ENCODE measurements at regions not wholly inside any gene's neighbourhood (a gene's known extent, or its start where the extent isn't known, plus 50 kb on each side); places are given as distances from the start of the nearest gene placed in this dataset.

DNA sequence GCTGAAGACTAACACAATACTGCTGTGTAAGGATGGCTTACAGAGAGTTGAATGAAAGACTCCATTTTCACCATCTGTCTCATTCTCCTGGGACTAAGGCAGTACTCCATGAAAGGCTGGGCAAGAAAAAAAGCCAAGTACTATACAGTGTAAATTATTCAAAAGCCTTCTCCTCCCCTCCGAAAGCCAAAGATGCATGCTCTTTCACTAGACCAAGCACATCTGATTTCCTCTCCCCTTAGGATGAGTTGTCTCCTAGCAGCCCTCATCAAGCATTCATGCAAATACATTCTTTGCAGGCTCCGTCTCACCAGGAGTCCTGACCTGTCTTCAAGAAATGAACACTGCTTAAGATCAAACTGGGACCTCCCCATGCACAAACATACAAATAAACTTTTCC, 133.5 kb upstream of the THBS1 start:
- no peak for DNase-seq

DNA sequence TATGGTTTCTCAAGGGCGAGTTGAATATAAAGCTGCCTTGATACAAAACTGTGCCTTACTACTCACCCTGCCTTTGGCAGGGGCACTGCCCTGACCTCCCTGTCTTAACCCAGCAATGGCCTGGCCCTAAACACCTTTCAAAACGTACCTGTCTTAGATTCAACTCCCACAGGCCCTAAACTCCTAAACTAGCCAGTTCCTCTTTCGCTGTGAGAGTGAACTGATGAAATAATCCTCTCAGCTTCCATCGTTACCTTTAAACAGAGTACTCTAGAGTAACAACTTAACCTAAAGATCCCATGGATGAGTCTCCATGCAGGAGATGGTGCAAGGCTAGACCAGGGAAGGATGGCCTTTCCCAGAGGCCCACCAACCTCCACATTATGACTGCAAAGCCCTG, 133.0 kb upstream of the THBS1 start:
- no peak for DNase-seq

DNA sequence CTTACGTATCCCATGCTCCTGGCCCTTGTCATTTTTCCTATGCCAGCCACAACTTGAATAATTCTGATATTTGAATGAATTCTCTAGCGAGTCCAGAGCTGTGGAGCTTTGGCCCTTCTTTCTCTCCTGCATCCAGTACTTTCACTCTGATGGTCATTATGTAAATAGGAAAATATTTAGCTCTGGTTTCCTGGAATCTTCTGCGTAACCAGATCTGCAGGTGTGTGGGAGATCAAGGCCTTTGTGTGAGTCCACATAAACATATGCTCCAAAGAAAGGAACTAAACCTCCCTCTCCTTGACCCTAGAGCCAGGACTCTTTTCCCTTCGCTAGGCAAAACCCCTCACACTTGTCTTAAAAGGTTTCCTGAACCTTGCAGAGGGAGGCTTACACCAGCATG, 132.5 kb upstream of the THBS1 start:
- DNase-seq, result no peak

DNA sequence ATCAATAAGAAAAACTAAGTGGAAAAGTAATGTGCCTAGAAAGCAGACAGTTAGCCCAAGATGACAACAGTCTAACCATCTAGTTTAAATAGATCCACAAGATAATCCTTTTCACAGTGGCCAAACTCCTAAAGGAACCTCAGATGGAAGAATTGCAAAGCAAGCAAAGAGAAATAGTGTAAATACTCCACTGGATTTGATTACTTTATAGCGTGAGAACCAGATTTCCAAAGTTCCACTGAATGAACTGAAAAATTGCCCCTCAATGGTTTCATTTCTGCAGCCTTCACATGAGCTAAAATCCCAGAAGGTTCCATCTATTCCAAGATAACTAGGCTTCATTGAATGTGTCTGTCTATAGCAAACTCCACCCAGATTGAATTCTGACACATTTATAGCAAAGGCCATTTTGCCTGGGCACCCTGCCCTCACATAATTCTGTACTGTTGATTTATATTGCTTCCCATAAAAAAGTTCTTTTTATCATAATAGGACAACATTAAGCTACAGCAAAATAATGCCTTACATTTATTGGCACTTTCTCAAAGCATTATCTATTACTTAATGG, 129.7 kb upstream of the THBS1 start:
- DNase-seq, result no peak

DNA sequence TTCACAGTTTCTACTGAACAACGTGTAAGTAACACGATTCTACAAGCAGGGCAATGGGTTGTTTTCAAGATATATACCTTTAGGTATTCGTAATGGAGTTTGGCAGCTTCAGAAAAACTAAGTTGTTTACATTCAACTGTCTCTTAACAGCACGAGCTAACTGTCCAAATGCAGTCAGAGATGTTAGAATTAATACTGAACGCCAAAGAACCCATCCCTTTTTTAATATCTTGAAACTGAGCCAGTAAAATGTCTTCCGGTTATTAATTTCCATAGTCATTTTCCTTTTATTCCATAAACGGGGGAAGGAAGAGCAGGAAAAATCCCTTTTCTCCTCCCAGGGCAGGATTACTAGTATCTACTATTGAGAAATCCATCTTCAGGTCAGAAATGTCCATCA, 129.0 kb upstream of the THBS1 start:
- no peak for DNase-seq

DNA sequence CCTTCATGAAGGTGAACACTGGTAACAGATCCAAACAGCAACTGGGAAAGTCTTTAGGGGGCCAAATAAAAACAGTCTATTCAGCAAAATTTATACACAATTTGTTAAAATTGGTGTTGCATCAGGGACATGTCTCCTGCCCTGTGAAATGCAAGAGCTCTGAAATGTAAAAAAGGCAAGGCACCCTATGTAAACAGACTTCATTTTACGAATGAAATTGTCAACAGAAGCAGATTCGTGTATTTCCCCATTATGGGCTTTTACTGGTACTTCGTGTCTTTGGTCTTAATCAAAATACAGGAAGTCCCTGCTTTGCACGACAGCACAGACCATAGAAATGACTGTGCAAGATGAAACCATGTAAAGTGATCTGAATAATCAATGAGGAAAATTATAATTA, 127.3 kb upstream of the THBS1 start:
- no peak for DNase-seq

DNA sequence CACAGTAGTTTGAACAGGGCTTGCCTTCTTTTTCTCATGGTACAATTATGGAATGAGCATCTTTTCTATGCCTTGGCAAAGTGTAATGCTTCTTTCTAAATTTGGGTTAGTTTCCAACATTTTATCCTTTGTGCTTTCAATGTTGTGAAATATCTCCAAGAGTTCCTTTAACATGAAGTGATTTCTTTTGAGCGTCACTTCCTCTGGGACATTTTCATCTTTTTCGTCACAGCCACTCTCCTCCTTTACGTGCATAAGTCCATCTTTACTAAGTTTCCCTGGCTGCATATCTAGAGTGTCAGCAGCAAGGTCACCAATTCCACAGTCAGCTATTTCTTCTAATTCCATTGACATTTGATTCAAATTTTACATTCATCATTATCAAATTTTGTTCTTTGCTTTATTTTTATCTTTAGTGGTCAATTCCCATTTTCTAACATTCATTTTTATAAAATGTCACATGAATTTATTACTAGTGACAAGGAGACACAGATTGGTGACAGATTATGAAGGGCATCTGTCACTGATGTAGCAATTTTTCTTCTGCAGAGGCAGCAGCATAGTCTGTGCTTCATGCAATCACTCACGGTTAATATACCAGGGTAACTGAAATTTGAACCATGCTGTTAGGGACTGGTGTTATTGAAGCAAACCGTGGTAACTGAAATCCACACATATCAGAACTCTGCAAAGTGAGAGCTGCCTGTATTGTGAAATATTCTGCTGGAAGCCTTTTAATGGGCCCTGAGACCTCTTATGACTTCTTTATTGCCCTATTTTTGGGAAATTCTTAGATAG, 126.5 kb upstream of the THBS1 start:
- no peak for DNase-seq

DNA sequence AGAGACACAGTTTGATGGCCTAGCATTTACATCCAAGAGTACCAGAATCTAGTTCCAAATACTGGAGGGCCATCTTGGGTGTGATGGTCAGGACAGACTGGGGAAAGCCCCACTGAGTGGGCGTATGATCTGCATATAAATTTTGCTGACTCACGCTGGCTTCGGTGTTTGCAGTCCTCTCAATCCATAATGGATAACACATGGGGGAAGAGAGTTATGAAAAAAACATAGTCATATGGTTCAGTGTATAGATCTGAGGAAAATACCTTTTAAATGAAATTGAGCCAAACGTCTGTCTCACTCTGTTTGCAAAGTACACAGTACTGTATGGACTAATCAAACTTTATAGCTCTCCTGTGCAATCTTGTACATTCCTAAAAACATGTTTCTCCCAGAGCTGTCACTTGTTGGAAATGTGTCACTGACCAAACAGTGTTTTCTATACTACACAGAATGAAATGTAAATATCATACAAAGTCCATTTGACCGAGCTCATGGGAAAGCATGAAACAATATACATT, 125.3 kb upstream of the THBS1 start:
- DNase-seq, result no peak

DNA sequence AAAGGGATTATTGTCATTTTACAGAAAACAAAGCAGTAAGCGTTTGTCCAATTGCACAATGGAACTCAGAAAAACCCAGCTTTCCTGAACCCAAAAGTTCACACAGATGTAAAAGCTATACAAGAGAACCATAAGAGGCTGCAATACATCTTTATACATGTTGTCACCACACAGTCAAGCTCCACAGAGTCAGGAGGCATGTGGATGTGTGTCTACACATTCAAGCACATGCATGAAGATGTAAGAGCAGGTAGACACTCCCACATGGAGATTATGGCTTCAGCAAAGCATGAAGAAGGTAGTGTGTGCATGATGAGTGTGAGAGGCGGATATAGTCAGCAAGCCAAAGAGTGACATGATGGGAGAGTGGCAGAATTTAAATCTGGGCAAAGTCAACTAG, 124.7 kb upstream of the THBS1 start:
- DNase-seq, result no peak

DNA sequence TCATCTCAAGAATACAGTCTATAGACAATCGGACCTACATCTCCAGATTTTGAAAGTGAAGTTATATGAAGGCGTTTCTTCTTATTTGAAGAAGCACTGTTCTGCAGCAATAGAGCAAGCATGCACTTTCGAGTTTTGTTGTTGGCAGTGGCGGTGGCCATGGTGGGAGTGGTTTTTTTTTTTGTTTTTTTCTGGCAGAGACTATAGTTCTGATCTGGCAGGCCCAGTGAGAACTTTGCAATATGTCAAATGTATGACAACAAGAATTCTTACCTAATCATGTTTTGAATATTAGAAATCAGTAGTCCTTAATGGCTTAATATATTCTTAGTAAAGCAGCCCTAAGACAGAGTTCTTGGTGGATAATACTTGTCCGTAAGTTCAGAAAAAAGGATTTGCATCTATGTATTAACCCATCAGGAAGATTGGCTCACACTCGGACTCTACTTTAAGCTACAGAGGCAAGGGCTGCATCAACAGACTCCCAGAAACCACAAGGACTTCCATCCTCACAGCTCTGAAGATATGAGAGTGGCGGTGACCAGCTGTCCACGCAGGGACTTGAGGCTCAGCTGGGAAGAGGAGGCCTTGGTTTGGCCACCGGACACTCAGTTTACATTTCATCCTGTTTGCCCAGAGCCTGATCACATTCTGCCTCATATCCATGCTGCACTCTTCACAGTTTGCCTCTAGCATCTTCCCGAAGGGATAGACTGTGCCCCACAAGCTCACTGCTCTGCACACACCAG, 124.1 kb upstream of the THBS1 start:
- DNase-seq, result no peak

DNA sequence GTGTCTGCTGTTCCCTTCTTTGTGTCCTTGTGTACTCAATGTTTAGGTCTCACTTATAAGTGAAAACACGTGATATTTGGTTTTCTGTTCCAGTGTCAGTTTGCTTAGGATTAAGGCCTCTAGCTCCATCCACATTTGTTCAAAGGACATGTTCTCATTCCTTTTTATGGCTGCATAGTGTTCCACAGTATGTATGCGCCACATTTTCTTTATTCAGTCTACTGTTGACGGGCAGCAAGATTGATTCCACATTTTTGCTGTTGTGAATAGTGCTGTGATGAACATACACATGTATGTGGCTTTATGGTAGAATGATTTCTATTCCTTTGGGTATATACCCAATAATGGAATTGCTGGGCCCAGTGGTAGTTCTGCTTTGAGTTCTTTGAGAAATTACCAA, 122.7 kb upstream of the THBS1 start:
- DNase-seq, result no peak

DNA sequence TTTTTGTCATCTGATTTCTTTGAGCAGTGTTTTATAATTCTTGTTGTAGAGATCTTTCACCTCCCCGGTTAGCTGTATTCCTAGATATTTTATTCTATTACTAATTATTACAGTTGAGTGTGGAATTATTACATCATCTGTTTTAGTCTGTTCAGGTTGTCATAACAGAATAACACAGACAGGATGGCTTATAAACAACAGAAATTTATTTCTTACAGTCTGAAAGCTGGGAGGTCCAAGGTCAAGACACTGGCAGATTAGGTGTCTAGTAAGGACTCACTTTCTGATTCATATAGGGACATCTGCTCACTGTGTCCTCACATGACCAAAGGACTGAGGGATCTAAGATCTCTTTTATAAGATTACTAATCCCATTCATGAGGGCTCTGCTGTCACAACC, 121.3 kb upstream of the THBS1 start:
- DNase-seq, result no peak

DNA sequence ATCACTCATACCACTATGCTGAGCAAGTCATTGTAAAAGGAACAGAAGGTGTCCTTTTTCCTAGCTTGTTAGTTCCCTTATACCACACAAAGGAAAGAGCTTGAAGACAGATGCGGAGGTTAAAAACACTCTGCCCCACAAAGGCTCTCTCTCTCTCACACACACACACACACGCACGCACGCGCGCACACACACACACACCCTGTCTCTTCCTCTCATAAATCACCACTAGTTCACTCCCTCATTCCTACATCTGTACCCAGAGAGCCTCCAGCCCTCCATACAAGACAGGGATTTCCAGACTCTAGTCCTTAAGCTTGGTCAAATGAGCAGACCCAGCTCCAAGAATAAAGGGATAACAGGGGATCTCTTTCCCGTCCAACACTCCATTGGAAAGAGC, 120.1 kb upstream of the THBS1 start:
- no peak for DNase-seq

DNA sequence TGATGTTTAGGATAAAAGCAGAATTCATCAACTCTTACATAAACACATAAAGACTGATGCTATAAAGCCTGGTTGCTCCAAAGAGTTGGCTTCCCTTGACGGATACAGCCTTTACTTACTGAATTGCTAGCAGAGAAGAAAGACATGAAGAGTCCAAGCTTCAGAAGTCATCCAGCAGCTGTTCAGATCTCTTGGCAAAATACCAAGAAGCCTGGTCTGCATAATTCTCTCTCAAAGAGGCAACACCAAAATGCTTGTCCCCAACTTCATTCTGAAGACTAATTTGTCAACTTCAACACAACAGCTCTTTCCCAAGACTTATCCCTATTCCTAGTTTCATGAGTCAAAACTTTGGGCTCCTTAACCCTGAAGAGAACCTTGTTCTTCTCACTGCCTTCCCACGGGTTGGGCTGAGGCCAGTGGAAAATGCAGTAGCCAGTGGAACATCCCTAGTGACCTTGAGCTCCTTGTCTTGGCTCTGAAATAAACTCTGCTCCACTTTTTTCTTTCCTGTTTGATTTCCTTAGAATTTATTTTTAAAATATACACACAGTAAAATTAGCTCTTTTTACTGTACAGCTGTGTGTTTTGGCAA, 119.2 kb upstream of the THBS1 start:
- DNase-seq, result no peak

DNA sequence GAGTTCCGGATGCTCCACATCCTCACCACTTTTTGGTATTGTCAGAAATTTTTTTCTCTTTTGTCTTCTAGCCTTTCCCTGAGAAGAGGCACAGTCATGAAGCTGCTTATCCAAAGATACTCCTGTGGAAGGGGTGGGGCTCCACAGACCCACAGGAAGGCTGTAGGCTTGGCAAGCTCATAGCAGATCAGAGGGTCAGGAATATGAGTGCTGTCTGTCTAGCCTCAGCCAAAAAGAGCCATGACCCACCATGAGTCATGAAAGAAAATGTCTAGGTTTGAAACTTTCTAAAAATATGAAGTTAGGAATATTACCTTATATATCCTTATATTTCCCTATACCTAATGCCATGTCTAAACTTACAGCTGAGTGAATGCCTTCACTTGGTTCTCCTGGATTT, 118.2 kb upstream of the THBS1 start:
- DNase-seq, result no peak

DNA sequence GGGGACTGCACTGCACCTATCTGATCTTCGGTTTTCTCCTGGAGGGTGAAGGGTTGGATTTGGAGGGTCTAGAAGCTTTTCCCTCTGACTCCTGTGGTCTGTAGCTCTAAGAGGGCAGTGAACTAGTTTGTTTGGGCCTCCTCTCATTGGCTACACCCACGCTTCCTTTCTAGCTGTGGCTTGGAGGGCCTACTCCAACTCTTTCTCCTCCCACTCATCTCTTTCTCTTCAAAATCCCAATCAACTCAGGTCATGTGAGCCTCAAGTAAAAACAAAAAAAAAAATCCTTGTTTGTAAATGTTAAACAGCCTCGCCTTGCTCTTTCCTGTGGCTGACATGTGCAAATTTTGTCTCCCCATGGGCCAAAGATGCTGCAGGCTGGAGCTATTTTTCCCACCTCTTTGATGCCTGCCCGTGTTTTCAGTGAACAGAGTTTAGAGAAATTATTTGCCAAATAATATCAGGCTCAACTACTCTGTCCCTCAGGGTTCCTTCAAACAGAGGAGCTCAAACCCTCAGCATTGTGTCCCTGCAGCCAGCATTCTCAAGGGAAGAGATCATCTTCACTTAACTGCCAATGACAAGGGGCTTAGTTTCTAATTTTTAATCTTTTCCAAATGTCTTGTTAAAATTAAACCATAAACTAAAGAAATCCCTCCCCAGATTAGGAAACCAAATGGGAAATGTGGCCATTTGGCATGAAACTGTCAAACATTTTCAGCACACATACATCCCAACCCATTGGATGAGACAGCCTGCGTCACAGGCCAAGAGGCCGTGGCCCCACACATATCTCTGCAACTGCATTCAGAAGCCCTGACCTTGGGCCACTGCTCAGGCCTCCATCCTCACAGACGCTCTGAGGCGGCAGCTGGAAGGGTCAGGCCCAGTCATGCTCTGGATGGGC, 114.8 kb upstream of the THBS1 start:
- DNase-seq, result no peak

DNA sequence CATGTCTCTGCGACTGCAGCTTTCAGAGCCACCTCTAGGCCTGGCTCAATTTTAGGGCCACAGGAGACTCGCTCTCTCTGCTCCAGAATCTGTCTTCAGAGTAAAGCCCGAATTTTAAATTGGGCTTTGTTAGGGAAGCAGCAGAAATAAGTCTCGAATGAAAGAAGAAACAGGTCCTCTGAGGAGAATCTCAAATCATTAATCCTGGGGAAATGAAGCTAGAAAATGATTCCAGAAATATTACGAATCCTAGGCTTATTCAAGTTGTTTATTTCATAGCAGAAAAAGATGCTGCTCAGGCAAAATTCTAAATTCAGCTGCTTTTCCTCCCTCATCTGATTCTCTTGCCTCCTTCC, 114.2 kb upstream of the THBS1 start:
- DNase-seq, result no peak

DNA sequence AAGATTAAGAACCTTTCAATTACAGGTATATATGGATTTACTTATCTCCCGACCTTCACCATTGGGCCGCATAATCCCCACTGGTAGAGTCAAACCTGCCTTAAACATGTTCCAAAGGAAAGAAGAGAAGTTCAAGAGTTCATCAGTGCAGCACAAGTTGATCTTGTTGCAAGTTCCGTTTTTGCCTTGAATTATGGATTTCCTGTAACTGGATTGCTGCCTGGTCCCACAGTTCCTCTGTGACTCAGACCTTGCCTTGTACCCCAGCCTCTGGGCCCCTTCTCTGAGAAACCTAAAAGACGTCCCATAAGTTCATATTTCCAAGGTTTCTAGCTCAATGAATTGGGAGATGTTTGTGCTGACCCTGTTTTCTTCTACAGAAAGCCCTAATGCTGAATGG, 112.5 kb upstream of the THBS1 start:
- DNase-seq, result no peak

DNA sequence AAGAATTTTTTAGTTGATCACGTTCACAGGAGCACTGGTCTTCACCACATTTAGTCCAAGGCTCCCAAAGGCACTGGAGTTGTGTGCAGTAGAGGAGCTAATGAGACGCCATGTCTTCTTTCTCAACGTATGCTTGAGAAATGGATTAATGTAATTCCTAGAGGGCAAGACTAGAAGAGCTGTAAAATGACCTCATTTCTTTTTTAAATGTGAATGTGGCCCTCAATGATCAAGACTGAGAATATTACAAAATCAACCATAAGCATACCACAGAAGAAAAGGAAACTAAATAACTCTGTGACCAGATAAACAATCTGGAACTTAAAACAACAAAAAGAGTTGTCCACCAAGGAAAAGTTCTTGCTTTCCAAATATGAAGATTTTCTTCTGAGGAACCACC, 112.1 kb upstream of the THBS1 start:
- DNase-seq, result no peak

DNA sequence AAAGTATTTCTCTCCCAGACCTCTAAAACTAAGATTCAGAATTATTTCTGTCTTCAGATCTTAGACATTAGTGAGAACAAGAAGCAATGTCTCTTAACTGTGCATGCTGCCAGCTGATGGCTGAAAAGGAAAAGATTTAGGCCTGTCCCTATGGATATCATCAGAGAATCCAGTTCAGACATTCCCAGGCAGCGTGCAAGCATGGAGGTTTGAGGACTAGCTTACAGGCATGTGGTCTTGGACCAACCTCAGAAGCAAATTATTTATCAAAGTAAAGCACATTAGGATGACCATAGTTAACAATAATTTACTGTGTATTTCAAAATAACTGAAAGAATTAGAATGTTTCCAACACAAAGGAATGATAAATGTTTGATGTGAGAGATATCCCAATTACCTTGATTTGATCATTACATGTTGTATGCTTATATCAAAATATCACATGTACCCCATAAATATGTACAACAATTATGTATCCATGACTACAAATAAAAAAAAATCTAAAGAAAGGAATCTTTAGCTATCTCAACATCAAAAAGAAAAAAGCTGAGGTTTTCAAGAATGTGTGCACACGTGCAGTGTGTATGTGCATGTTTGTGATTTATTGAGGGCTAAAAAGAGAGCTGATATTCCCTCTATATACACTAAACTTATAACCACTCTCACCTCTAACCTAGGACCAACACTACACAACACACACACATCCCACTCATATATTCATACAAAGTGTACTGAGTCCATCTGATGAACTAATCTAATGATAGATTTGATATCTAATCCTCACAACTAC, 108.9 kb upstream of the THBS1 start:
- no peak for DNase-seq

DNA sequence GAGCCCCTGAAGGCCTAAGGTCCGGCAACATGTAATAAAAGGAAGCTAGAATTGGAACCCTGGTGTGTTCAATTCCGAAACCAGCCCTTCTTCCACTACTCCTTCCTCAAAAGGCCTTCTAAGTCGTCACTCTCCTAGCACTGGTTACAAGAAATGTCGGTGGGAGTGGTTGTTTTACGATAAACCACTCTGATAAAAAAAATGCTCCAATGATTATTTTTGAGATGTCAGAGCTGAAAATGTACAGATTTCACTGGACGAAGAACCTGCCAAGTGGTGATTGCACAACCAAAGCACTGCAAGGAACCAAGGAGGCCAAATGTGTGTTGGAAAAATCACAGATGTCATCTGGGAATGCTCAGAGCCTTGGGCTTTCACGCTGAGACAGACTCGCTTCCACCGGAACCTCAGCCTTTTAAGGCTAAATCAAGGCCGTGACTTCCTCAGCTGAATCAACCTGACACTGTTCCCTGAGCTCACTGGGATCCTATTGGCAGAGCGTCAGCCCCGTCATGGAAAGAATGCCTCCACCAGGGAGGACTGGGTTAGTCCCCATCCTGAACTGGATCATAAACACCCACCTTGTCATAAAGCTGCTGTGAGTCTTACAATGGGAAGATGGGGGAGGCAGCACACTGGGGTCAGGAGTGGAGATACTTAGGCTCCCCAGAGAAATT, 108.1 kb upstream of the THBS1 start:
- no peak for DNase-seq
